ENCODE measurements at regions not wholly inside any gene's neighbourhood (a gene's known extent, or its start where the extent isn't known, plus 50 kb on each side); places are given as distances from the start of the nearest gene placed in this dataset.

- peaks cover 1% of the 10 kb centered on the region; the same call in 1 of the 2 replicates for H3K23me2 ChIP-seq (ENCODE audit: low read depth, low read length)
- H4K8ac ChIP-seq (ENCODE audit: extremely low read depth, insufficient read depth, low read length) = no peak overlapping the region
- H3K9ac ChIP-seq (replicated peaks in 1 of 4; ENCODE audit: extremely low read depth in 1 of 4, low read depth in 3 of 4, low read length in 3 of 4) = no peak overlapping the region
- no peaks in the 10 kb centered on the region for H3K79me1 ChIP-seq (ENCODE audit: low read depth, low read length)
- no peaks in the 10 kb centered on the region for H3K4me1 ChIP-seq (replicated peaks in 1 of 4; ENCODE audit: control insufficient read depth in 3 of 4, insufficient read depth in 4 of 4, low read length in 3 of 4)
- no peak overlapping the region for H3K56ac ChIP-seq (replicated peaks; ENCODE audit: insufficient read length, low read depth, low read length)
- H3K27ac ChIP-seq (ENCODE audit: low read depth, low read length) = no peak overlapping the region
- H2BK120ac ChIP-seq (replicated peaks; ENCODE audit: low read depth, low read length) = no peak overlapping the region
- H3K36me3 ChIP-seq (ENCODE audit: control insufficient read depth in 2 of 4, insufficient read depth in 4 of 4, low read length in 3 of 4) = no peaks in the 10 kb centered on the region
- peaks cover 0 to 5% of the 10 kb centered on the region in 2 experiments; a peak in 1 of 4 replicates for H3K9me3 ChIP-seq (ENCODE audit: insufficient read depth in 2 of 2, low read depth in 1 of 2, low read length in 1 of 2)
- H3K4me2 ChIP-seq (ENCODE audit: insufficient read depth in 1 of 2, low read depth in 2 of 2, low read length in 2 of 2) = no peak overlapping the region
- H2BK15ac ChIP-seq (ENCODE audit: low read length) = no peak overlapping the region
- CTCF ChIA-PET (ENCODE audit: partially characterized antibody) = interaction anchor here (0.9 to 1.8 kb wide), 2 partner anchors 10 to 18 kb away, joined by 4 to 5 read pairs; no protein-coding TSS in a partner anchor
- H4K5ac ChIP-seq (ENCODE audit: insufficient read length, low read depth, low read length) = no peak overlapping the region
- no peak overlapping the region for H3K23ac ChIP-seq (ENCODE audit: insufficient read length)
- no peak for DNase-seq (ENCODE audit: low read depth in 1 of 2, low spot score in 2 of 2)
- POLR2A ChIA-PET (ENCODE audit: partially characterized antibody) = no interaction called here
- H3K14ac ChIP-seq (ENCODE audit: insufficient read length) = no peak overlapping the region
- H3K4me3 ChIP-seq (ENCODE audit: extremely low read depth in 1 of 4, insufficient read depth in 2 of 4, low read depth in 3 of 4, low read length in 4 of 4) = no peak overlapping the region
- no peak overlapping the region for H4K91ac ChIP-seq (replicated peaks; ENCODE audit: insufficient read length, low read length)
- no peak overlapping the region for H2BK5ac ChIP-seq (ENCODE audit: low read depth, low read length)
- H3K79me2 ChIP-seq (ENCODE audit: control insufficient read depth in 1 of 2, insufficient read depth in 2 of 2, low read length in 2 of 2) = no peaks in the 10 kb centered on the region
- H2AFZ ChIP-seq (ENCODE audit: low read length) = no peak overlapping the region
- H3K18ac ChIP-seq (ENCODE audit: extremely low read depth, low read length) = no peak overlapping the region
- TF ChIP-seq BACH1 (IDR thresholded peaks at IDR 0.05; ENCODE audit: low read length) = no peak
- no peak for TF ChIP-seq CTBP2 (IDR thresholded peaks at IDR 0.05; ENCODE audit: borderline replicate concordance, insufficient read depth, insufficient read length, low read length)
- no peak for TF ChIP-seq TCF12 (IDR thresholded peaks at IDR 0.05; ENCODE audit: low read depth, low read length)
- no peak for TF ChIP-seq KDM4A (IDR thresholded peaks at IDR 0.05; ENCODE audit: low read depth, low read length, severe bottlenecking)
- H2AK5ac ChIP-seq (ENCODE audit: low read depth, low read length) = no peak overlapping the region
- H3K4ac ChIP-seq (replicated peaks; ENCODE audit: insufficient read length, low read depth, low read length) = no peak overlapping the region
- FAIRE-seq = no peak
- H2BK12ac ChIP-seq (ENCODE audit: low read depth, low read length) = no peak overlapping the region
- H3K27me3 ChIP-seq (replicated peaks in 1 of 4; ENCODE audit: control insufficient read depth in 3 of 4, extremely low read depth in 1 of 4, insufficient read depth in 3 of 4, low read length in 3 of 4) = no peaks in the 10 kb centered on the region
- H2BK20ac ChIP-seq (ENCODE audit: low read length) = no peak overlapping the region
- H4K20me1 ChIP-seq (replicated peaks in 1 of 2; ENCODE audit: control insufficient read depth in 1 of 2, insufficient read depth in 2 of 2, low read length in 2 of 2) = no peaks in the 10 kb centered on the region
- 89% methylated on average over 7 of the region's 7 CpGs; no CpG with 5 or more reads in 1 of the 2 experiments for WGBS, 2 experiments (ENCODE audit: extremely low coverage in 1 of 2, insufficient coverage in 1 of 2, insufficient read length in 1 of 2, insufficient replicate concordance in 2 of 2, low coverage in 1 of 2, low lambda C conversion rate in 2 of 2, missing lambda C conversion rate in 1 of 2)
Observed at GRCh38 chr7:68712956-68713495, 885.2 kb upstream of the AUTS2 start.

Measured in H1 (cell line).